ENCODE measurements at regions not wholly inside any gene's neighbourhood (a gene's known extent, or its start where the extent isn't known, plus 50 kb on each side); places are given as distances from the start of the nearest gene placed in this dataset.

DNA sequence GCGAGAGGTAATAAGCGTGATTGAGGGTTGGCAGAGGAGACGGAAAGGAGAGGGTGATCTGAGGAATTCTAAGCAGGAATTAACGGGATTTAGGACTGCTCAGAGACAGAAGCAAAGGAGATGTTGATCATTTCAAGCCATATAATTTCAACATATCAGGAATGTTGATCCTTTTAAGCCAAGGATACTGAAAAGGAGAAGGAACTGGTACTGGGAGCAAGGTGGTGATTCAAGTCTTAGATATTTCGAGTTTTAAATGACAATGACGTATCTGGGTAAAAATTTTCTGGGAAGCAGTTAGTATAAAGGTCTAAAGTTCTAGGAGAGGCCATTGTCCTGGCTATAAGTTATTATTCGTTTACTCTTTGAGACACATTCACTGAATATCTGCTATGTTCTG lies 91.3 kb upstream of the OGFRL1 start:
- Mint-ChIP-seq H3K27ac (ENCODE audit: unreplicated experiment) (no peak overlapping the region), H3K36me3 (ENCODE audit: unreplicated experiment) (no peaks in the 10 kb centered on the region), H3K4me1 (ENCODE audit: low read depth, unreplicated experiment) (no peaks in the 10 kb centered on the region), H3K4me3 (ENCODE audit: unreplicated experiment) (no peak overlapping the region), H3K9me3 (ENCODE audit: unreplicated experiment) (no peaks in the 10 kb centered on the region), H3K27me3 (ENCODE audit: unreplicated experiment) (no peaks in the 10 kb centered on the region)
- no peak for DNase-seq
- TF ChIP-seq CTCF (IDR thresholded peaks at IDR 0.05; ENCODE audit: partially characterized antibody, unreplicated experiment): no peak

- DNase-seq: no peak
- no peak for TF ChIP-seq CTCF (IDR thresholded peaks at IDR 0.05; ENCODE audit: partially characterized antibody, unreplicated experiment)
- Mint-ChIP-seq H3K27ac (ENCODE audit: unreplicated experiment) (no peak overlapping the region), H3K27me3 (ENCODE audit: unreplicated experiment) (no peaks in the 10 kb centered on the region), H3K9me3 (ENCODE audit: unreplicated experiment) (no peaks in the 10 kb centered on the region), H3K36me3 (ENCODE audit: unreplicated experiment) (no peaks in the 10 kb centered on the region), H3K4me3 (ENCODE audit: unreplicated experiment) (no peak overlapping the region), H3K4me1 (ENCODE audit: low read depth, unreplicated experiment) (no peaks in the 10 kb centered on the region)
Measured at GRCh38 chr6:71197780-71198179, 90.8 kb upstream of the OGFRL1 start.

DNA sequence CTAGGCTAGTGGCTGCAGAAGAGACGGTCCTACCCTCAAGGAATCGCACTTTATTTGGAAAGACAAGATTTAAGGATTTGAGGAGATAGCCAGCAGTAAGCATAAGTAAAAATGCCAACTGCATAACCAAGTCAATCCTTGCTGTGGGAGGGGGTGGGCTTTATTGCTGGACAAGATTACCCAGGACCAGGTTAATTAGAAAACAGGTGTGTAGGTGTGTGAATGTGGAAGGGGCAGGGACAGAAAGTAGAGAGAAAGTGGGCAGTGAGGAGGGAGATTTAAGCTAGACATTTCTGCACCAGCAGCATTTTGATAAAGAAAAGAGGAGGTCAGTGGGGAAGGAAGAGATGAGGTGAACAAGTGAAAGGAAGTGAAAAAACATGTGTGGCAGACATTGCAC lies 89.7 kb upstream of the OGFRL1 start:
- Mint-ChIP-seq H3K27me3 (ENCODE audit: unreplicated experiment) (no peaks in the 10 kb centered on the region), H3K9me3 (ENCODE audit: unreplicated experiment) (no peaks in the 10 kb centered on the region), H3K4me1 (ENCODE audit: low read depth, unreplicated experiment) (no peaks in the 10 kb centered on the region), H3K4me3 (ENCODE audit: unreplicated experiment) (no peak overlapping the region), H3K36me3 (ENCODE audit: unreplicated experiment) (peaks cover 5% of the 10 kb centered on the region), H3K27ac (ENCODE audit: unreplicated experiment) (no peak overlapping the region)
- DNase-seq: no peak
- no peak for TF ChIP-seq CTCF (IDR thresholded peaks at IDR 0.05; ENCODE audit: partially characterized antibody, unreplicated experiment)

DNA sequence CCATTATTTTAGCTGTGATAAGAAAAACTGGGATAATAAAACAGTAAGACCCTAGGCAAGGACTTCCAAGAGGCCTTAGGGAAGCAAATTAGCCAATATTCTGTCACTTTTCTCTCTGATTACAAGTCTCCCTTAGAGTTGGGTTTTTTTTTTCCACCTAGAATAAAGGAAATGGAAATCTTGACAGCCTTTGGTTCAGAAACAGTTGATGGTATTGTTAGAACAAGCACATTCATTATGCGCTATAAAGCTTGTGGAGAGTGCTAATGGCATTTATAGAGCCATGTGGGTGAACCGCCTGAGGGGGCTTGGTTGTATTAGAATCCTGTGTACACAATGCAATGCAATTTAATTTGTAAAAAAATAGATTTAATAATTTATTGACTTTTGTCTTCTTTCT lies 88.9 kb upstream of the OGFRL1 start:
- peaks cover under 1% of the 10 kb centered on the region for H3K4me1 Mint-ChIP-seq (ENCODE audit: low read depth, unreplicated experiment)
- peaks cover 6% of the 10 kb centered on the region for H3K36me3 Mint-ChIP-seq (ENCODE audit: unreplicated experiment)
- H3K9me3 Mint-ChIP-seq (ENCODE audit: unreplicated experiment): no peaks in the 10 kb centered on the region
- no peak overlapping the region for H3K4me3 Mint-ChIP-seq (ENCODE audit: unreplicated experiment)
- no peak for TF ChIP-seq CTCF (IDR thresholded peaks at IDR 0.05; ENCODE audit: partially characterized antibody, unreplicated experiment)
- no peak overlapping the region for H3K27ac Mint-ChIP-seq (ENCODE audit: unreplicated experiment)
- H3K27me3 Mint-ChIP-seq (ENCODE audit: unreplicated experiment): no peaks in the 10 kb centered on the region
- DNase-seq: no peak

- Mint-ChIP-seq H3K4me3 (ENCODE audit: unreplicated experiment) (no peak overlapping the region), H3K36me3 (ENCODE audit: unreplicated experiment) (peaks cover 6% of the 10 kb centered on the region), H3K27ac (ENCODE audit: unreplicated experiment) (no peak overlapping the region), H3K4me1 (ENCODE audit: low read depth, unreplicated experiment) (peaks cover 9% of the 10 kb centered on the region), H3K27me3 (ENCODE audit: unreplicated experiment) (no peaks in the 10 kb centered on the region), H3K9me3 (ENCODE audit: unreplicated experiment) (no peaks in the 10 kb centered on the region)
- no peak for DNase-seq
- no peak for TF ChIP-seq CTCF (IDR thresholded peaks at IDR 0.05; ENCODE audit: partially characterized antibody, unreplicated experiment)
Measured at GRCh38 chr6:71203206-71203605, 85.4 kb upstream of the OGFRL1 start.

Measured in glutamatergic neuron (in vitro differentiated cells).